CD14-positive monocyte (primary cell): ENCODE measurements at regions not wholly inside any gene's neighbourhood (a gene's known extent, or its start where the extent isn't known, plus 50 kb on each side); places are given as distances from the start of the nearest gene placed in this dataset.

ENCODE experiments used
- DNase-seq, 3 donors: peaks; one replicate each; pipeline ENCODE4 v3.0.0-alpha.2; 2011 to 2022
- H2AFZ ChIP-seq: 2 replicates; pipeline ENCODE4 v1.6.0; 2012; ENCODE audit warnings: mild to moderate bottlenecking, low read depth, low read length, inconsistent platforms; ENCODE audit not compliant: insufficient read depth, poor library complexity, severe bottlenecking
- H3K27ac ChIP-seq, 2 donors: 1 replicate in 1 of 2; 2 replicates in 1 of 2; pipeline ENCODE4 v1.5.1; 2012 to 2013; ENCODE audit warnings: low read length in 2 of 2, control low read depth in 1 of 2, inconsistent platforms in 1 of 2, low read depth in 1 of 2, mild to moderate bottlenecking in 1 of 2
- H3K27me3 ChIP-seq, 2 donors: one replicate each; pipeline versions ENCODE4 v1.6.0 to v1.6.1; 2011 to 2013; ENCODE audit warnings: low read length in 2 of 2; ENCODE audit not compliant: control insufficient read depth in 2 of 2, insufficient read depth in 2 of 2
- H3K36me3 ChIP-seq, 2 donors: replicated peaks in 1 of 2; 1 replicate in 1 of 2; 2 replicates in 1 of 2; pipeline versions ENCODE4 v1.5.1 to v1.6.1; 2012 to 2013; ENCODE audit warnings: low read length in 2 of 2, control low read depth in 1 of 2, inconsistent platforms in 1 of 2, mild to moderate bottlenecking in 1 of 2; ENCODE audit not compliant: insufficient read depth in 2 of 2, control insufficient read depth in 1 of 2
- H3K4me1 ChIP-seq, 2 donors: 1 replicate in 1 of 2; 2 replicates in 1 of 2; pipeline versions ENCODE4 v1.5.1 to v1.6.1; 2012 to 2013; ENCODE audit warnings: low read length in 2 of 2, control low read depth in 1 of 2, inconsistent platforms in 1 of 2, mild to moderate bottlenecking in 1 of 2, moderate library complexity in 1 of 2; ENCODE audit not compliant: insufficient read depth in 2 of 2, control insufficient read depth in 1 of 2
- H3K4me2 ChIP-seq: replicated peaks from 2 replicates; pipeline ENCODE3; 2012; ENCODE audit warnings: low read length, moderate library complexity, mild to moderate bottlenecking; ENCODE audit not compliant: poor library complexity, severe bottlenecking; ENCODE audit errors: extremely low read depth
- H3K4me3 ChIP-seq, 3 experiments: fragments of 200-600 bp in 1 of 3; sonication (generic) in 1 of 3; replicated peaks in 1 of 3; 1 replicate in 2 of 3; 2 replicates in 1 of 3; pipeline ENCODE4 v1.5.1; 2011 to 2013; ENCODE audit warnings: low read length in 3 of 3, mild to moderate bottlenecking in 3 of 3, control low read depth in 2 of 3, low read depth in 2 of 3, inconsistent platforms in 1 of 3, moderate library complexity in 1 of 3
- H3K79me2 ChIP-seq: 2 replicates; pipeline ENCODE4 v1.6.0; 2012; ENCODE audit warnings: mild to moderate bottlenecking, control low read depth, inconsistent platforms, low read length, moderate library complexity; ENCODE audit not compliant: insufficient read depth
- H3K9ac ChIP-seq: 2 replicates; pipeline ENCODE4 v1.6.0; 2017; ENCODE audit warnings: low read length, mild to moderate bottlenecking; ENCODE audit not compliant: insufficient read depth, poor library complexity, severe bottlenecking
- H3K9me3 ChIP-seq, 2 donors: replicated peaks in 1 of 2; 1 replicate in 1 of 2; 2 replicates in 1 of 2; pipeline versions ENCODE4 v1.5.1 to v1.6.1; 2012 to 2013; ENCODE audit warnings: low read length in 2 of 2, control low read depth in 1 of 2; ENCODE audit not compliant: control insufficient read depth in 1 of 2, insufficient read depth in 1 of 2
- H4K20me1 ChIP-seq: 2 replicates; pipeline ENCODE4 v1.6.0; 2012; ENCODE audit warnings: mild to moderate bottlenecking, low read length, control low read depth, moderate library complexity; ENCODE audit not compliant: insufficient read depth
- H3K27ac Mint-ChIP-seq, 7 donors: one replicate each; pipeline ENCODE4 v1.8.0; 2020; ENCODE audit warnings: mild to moderate bottlenecking in 7 of 7, mixed read lengths in 7 of 7, moderate library complexity in 6 of 7, inconsistent platforms in 2 of 7
- H3K27me3 Mint-ChIP-seq, 3 donors: one replicate each; pipeline ENCODE4 v1.8.0; 2021 to 2022; ENCODE audit warnings: low read depth in 3 of 3, mild to moderate bottlenecking in 3 of 3, mixed read lengths in 3 of 3, moderate library complexity in 3 of 3, inconsistent platforms in 1 of 3
- H3K36me3 Mint-ChIP-seq, 2 donors: one replicate each; pipeline ENCODE4 v1.8.0; 2020; ENCODE audit warnings: mixed read lengths in 2 of 2, inconsistent platforms in 1 of 2, mild to moderate bottlenecking in 1 of 2
- H3K4me1 Mint-ChIP-seq: one replicate; pipeline ENCODE4 v1.8.0; 2020; ENCODE audit warnings: mild to moderate bottlenecking, mixed read lengths
- H3K4me3 Mint-ChIP-seq, 2 donors: one replicate each; pipeline ENCODE4 v1.8.0; 2020; ENCODE audit warnings: mild to moderate bottlenecking in 2 of 2, mixed read lengths in 2 of 2, moderate library complexity in 1 of 2
- H3K9me3 Mint-ChIP-seq, 7 donors: one replicate each; pipeline ENCODE4 v1.8.0; 2020 to 2022; ENCODE audit warnings: mixed read lengths in 7 of 7, mild to moderate bottlenecking in 6 of 7, moderate library complexity in 6 of 7, inconsistent platforms in 2 of 7
- CTCF ChIP-seq: fragments of 200-600 bp; IDR thresholded peaks from one replicate; pipeline ENCODE4 v1.8.0; 2022; ENCODE audit warnings: antibody characterized with exemption, mild to moderate bottlenecking
- WGBS: methylation state at CpG from one replicate; pipeline ENCODE4 v1.1.5; 2013; ENCODE audit warnings: missing lambda C conversion rate; ENCODE audit not compliant: insufficient coverage; 5-methylcytosine and 5-hydroxymethylcytosine counted together
- intact Hi-C, 2 donors: fragments of 100-400 bp; cut with micrococcal nuclease; formaldehyde crosslinking; loops; one replicate each; pipeline versions ENCODE4 v1.15.0 to v1.15.1; 2023

- Mint-ChIP-seq H3K4me3 (no peak overlapping the region), H3K9me3 (peaks cover 0 to 6% (median 0%) of the 10 kb centered on the region in 7 donors), H3K27me3 (peaks cover 6 to 11% (median 10%) of the 10 kb centered on the region in 3 donors), H3K4me1 (no peaks in the 10 kb centered on the region), H3K36me3 (no peaks in the 10 kb centered on the region), H3K27ac (no peak overlapping the region)
- H3K9me3 ChIP-seq: no peaks in the 10 kb centered on the region
- H3K9ac ChIP-seq: no peak overlapping the region
- no peak overlapping the region for H3K27ac ChIP-seq
- H3K4me3 ChIP-seq: no peak overlapping the region
- no peak overlapping the region for H3K4me2 ChIP-seq
- no peak for TF ChIP-seq CTCF
- intact Hi-C loops: no loop called here
- H3K4me1 ChIP-seq: no peaks in the 10 kb centered on the region
- no peak for DNase-seq
- H2AFZ ChIP-seq: no peak overlapping the region
- no peaks in the 10 kb centered on the region for H3K79me2 ChIP-seq
- H3K27me3 ChIP-seq: no peaks in the 10 kb centered on the region
- WGBS: 89% methylated on average over 2 of the region's 2 CpGs
- H3K36me3 ChIP-seq: no peaks in the 10 kb centered on the region
- H4K20me1 ChIP-seq: no peaks in the 10 kb centered on the region
Measured at GRCh38 chr17:79242393-79242792, 167.8 kb downstream of the ENGASE start.

- H3K27ac Mint-ChIP-seq: no peak overlapping the region
- no peak for TF ChIP-seq CTCF
- no peaks in the 10 kb centered on the region for H3K4me1 ChIP-seq
- H3K4me3 ChIP-seq: no peak overlapping the region
- H4K20me1 ChIP-seq: no peaks in the 10 kb centered on the region
- intact Hi-C loops: no loop called here
- DNase-seq: no peak
- peaks cover 0 to 6% (median 0%) of the 10 kb centered on the region in 7 donors for H3K9me3 Mint-ChIP-seq
- H3K9me3 ChIP-seq: no peaks in the 10 kb centered on the region
- peaks cover 6 to 11% (median 10%) of the 10 kb centered on the region in 3 donors for H3K27me3 Mint-ChIP-seq
- 94% methylated on average over 2 of the region's 5 CpGs for WGBS
- no peak overlapping the region for H2AFZ ChIP-seq
- no peak overlapping the region for H3K27ac ChIP-seq
- H3K79me2 ChIP-seq: no peaks in the 10 kb centered on the region
- H3K36me3 Mint-ChIP-seq: no peaks in the 10 kb centered on the region
- no peak overlapping the region for H3K4me2 ChIP-seq
- peaks cover 4% of the 10 kb centered on the region for H3K4me1 Mint-ChIP-seq
- no peaks in the 10 kb centered on the region for H3K27me3 ChIP-seq
- no peaks in the 10 kb centered on the region for H3K36me3 ChIP-seq
- H3K4me3 Mint-ChIP-seq: no peak overlapping the region
- H3K9ac ChIP-seq: no peak overlapping the region
Measured at GRCh38 chr17:79241616-79242015, 167.0 kb downstream of the ENGASE start.
